NB4 (cell line): ENCODE measurements at regions not wholly inside any gene's neighbourhood (a gene's known extent, or its start where the extent isn't known, plus 50 kb on each side); places are given as distances from the start of the nearest gene placed in this dataset.

Experiments
- DNase-seq: peaks from one replicate; pipeline ENCODE4 v3.0.0; 2010; ENCODE audit warnings: low read depth
- H3K4me3 ChIP-seq: one replicate; pipeline ENCODE4 v1.5.1; 2011; ENCODE audit warnings: mild to moderate bottlenecking, low read depth, low read length, moderate library complexity
- CTCF ChIP-seq: IDR thresholded peaks from one replicate; pipeline ENCODE4 v1.5.1; 2012; ENCODE audit warnings: low read depth, low read length
- MAX ChIP-seq: IDR thresholded peaks from 2 replicates; pipeline ENCODE4 v1.6.1; 2011; ENCODE audit warnings: low read depth, low read length
- MYC ChIP-seq: IDR thresholded peaks from 2 replicates; pipeline ENCODE4 v1.6.1; 2011; ENCODE audit warnings: low read depth, low read length
- POLR2A ChIP-seq: IDR thresholded peaks from 2 replicates; pipeline ENCODE4 v1.6.1; 2011; ENCODE audit warnings: mild to moderate bottlenecking; ENCODE audit not compliant: insufficient read length; ENCODE audit errors: extremely low read depth

GRCh38 chr5:125551246-125551645 is 804.8 kb upstream of the ZNF608 start:
- no peak for DNase-seq

GRCh38 chr5:125551797-125552196 is 805.4 kb upstream of the ZNF608 start:
- H3K4me3 ChIP-seq: no peak overlapping the region
- DNase-seq: no peak
- TF ChIP-seq POLR2A (no peak), MAX (no peak), MYC (no peak), CTCF (no peak)

More at GRCh38 chr5:125551246-125551645, 804.8 kb upstream of the ZNF608 start:
- H3K4me3 ChIP-seq: no peak overlapping the region
- TF ChIP-seq MAX (no peak), MYC (no peak), POLR2A (no peak), CTCF (no peak)

- H3K4me3 ChIP-seq: no peak overlapping the region
- no peak for TF ChIP-seq POLR2A
- TF ChIP-seq CTCF: no peak
- TF ChIP-seq MYC: no peak
- no peak for DNase-seq
Measured at GRCh38 chr5:125552486-125552885, 806.0 kb upstream of the ZNF608 start.

- DNase-seq: no peak
- H3K4me3 ChIP-seq: no peak overlapping the region
- TF ChIP-seq MAX (no peak), CTCF (no peak), MYC (no peak), POLR2A (no peak)
Measured at GRCh38 chr5:125554355-125554754, 807.9 kb upstream of the ZNF608 start.

- no peak for DNase-seq
- no peak overlapping the region for H3K4me3 ChIP-seq
- TF ChIP-seq POLR2A (no peak), MAX (no peak), CTCF (no peak), MYC (no peak)
Measured at GRCh38 chr5:125555591-125555990, 809.2 kb upstream of the ZNF608 start.

- no peak overlapping the region for H3K4me3 ChIP-seq
- no peak for DNase-seq
- TF ChIP-seq MYC: no peak
- TF ChIP-seq CTCF: no peak
- no peak for TF ChIP-seq POLR2A
- TF ChIP-seq MAX: no peak
Measured at GRCh38 chr5:125558016-125558415, 811.6 kb upstream of the ZNF608 start.
